Heart right ventricle (tissue), 16 donors: ENCODE measurements at regions not wholly inside any gene's neighbourhood (a gene's known extent, or its start where the extent isn't known, plus 50 kb on each side); places are given as distances from the start of the nearest gene placed in this dataset.

ENCODE experiments used
- ATAC-seq, 8 donors: fragments of 200-7000 bp; cut with Tn5 transposase; one replicate each; pipeline ENCODE4 v1.9.1; 2020; ENCODE audit warnings: mild to moderate bottlenecking in 8 of 8, moderate library complexity in 8 of 8, moderate number of reproducible peaks in 1 of 8
- DNase-seq, 2 donors: peaks; one replicate each; pipeline ENCODE4 v3.0.0-alpha.2; 2020
- H3K27ac ChIP-seq, 10 donors: fragments of 200-600 bp; sonication (generic) in 2 of 10; one replicate each; pipeline versions ENCODE4 v1.5.0 to v1.8.0; 2020 to 2022; ENCODE audit warnings: mild to moderate bottlenecking in 3 of 10
- H3K27me3 ChIP-seq, 7 donors: fragments of 200-600 bp; one replicate each; pipeline ENCODE4 v1.8.0; 2021 to 2022; ENCODE audit warnings: mild to moderate bottlenecking in 2 of 7
- H3K36me3 ChIP-seq, 9 donors: fragments of 200-600 bp; sonication (generic) in 1 of 9; one replicate each; pipeline versions ENCODE4 v1.5.0 to v1.8.0; 2020 to 2022; ENCODE audit warnings: mild to moderate bottlenecking in 2 of 9
- H3K4me1 ChIP-seq, 9 donors: fragments of 200-600 bp; sonication (generic) in 1 of 9; one replicate each; pipeline versions ENCODE4 v1.5.0 to v1.8.0; 2020 to 2022; ENCODE audit warnings: mild to moderate bottlenecking in 4 of 9
- H3K4me3 ChIP-seq, 10 donors: fragments of 200-600 bp; sonication (generic) in 2 of 10; one replicate each; pipeline versions ENCODE4 v1.5.0 to v1.8.0; 2020 to 2022; ENCODE audit warnings: mild to moderate bottlenecking in 7 of 10, moderate library complexity in 2 of 10
- H3K9me3 ChIP-seq, 11 donors: fragments of 200-600 bp in 10 of 11; sonication (generic) in 2 of 11; one replicate each; pipeline versions ENCODE4 v1.5.0 to v1.8.0; 2013 to 2022; ENCODE audit warnings: mild to moderate bottlenecking in 2 of 11, control low read depth in 1 of 11, moderate library complexity in 1 of 11
- WGBS, 2 donors: extraction: QIAGEN DNeasy Blood & Tissue Kit; methylation state at CpG; one replicate each; pipeline ENCODE4 v1.1.7; 2013; ENCODE audit warnings: inconsistent platforms in 1 of 2; 5-methylcytosine and 5-hydroxymethylcytosine counted together
- intact Hi-C, 10 donors: fragments of 100-400 bp; cut with DNase I; formaldehyde crosslinking; loops; one replicate each; pipeline versions ENCODE4 v1.11.1 to v1.14.2; 2022
- TF ChIP-seq, protein P1 (sequence below), 9 donors: fragments of 200-600 bp; sonication (generic) in 2 of 9; IDR thresholded peaks; one replicate each; pipeline versions ENCODE4 v1.5.0 to v1.8.0; 2021 to 2022; ENCODE audit warnings: antibody characterized with exemption in 9 of 9, mild to moderate bottlenecking in 5 of 9, moderate library complexity in 1 of 9
- donor health status: Arrhythmogenic right ventricular cardiomyopathy.
- donor health status: ischemic (EF 13 %, LVEDD 7.1; RV severe dilation, severe dysfunction).
- donor health status: healthy with polysubstance abuse.
- donor health status: DM: no; HTN: yes; CAD: no.
- donor health status: DM: no; HTN: no; CAD: no.
- donor health status: ischemic (EF 25% LVEDD 6.9; RV normal size, moderate dysfunction).
- donor health status: ischemic (EF 25% LVEDD 5.7; RV mildly dilated, moderate dysfunction).
- donor health status: healthy.
- donor health status: DM: yes; HTN: yes; CAD: no.
- donor health status: Ischemic cardiomyopathy.
- donor health status: ischemic (EF 35%, LVEDD 5.7; RV mildly dilated, moderate dysfunction).
- donor health status: nonischemic (EF 11% LVEDD 7.7; RV severe dilation, severe dysfunction).
- donor health status: DM: yes; HTN: yes; CAD: no.
- donor health status: PGD.
- donor health status: ischemic (EF 29% LVEDD 5.4; RV normal size, mild dysfunction).
- donor health status: nonischemic (EF 23%, LVEDD 6.1; RV moderate dilation, normal function).

DNA sequence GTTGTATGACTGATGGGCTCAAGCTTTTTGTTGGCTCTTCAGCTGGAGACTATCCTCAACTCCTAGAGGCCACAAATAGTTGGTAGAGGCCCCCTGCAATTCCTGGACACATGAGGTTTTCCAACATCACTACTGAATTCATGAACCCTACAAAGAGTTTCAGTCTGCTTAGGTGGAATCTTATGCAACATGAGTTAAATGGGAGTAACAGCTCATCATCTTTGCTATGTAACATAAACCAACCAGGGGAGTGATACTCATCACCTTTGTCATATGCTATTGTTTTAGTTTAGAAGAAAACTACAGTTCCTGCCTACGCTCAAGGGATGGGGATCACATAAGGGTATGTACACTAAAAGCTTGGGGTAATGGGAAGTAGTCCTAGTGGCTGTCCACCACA is 729.4 kb downstream of the SORCS1 start:
- H3K27me3 ChIP-seq, result no peaks in the 10 kb centered on the region
- no peak overlapping the region for H3K27ac ChIP-seq
- DNase-seq (no peak), ATAC-seq (no peak)
- intact Hi-C loops, result loop anchor here in 1 of 10 donors (10.0 kb wide), 1 partner anchor 580 kb away; no protein-coding TSS in a partner anchor
- 80 to 89% methylated on average over 1 of the region's 1 CpG for WGBS, 2 donors
- TF ChIP-seq, protein P1, sequence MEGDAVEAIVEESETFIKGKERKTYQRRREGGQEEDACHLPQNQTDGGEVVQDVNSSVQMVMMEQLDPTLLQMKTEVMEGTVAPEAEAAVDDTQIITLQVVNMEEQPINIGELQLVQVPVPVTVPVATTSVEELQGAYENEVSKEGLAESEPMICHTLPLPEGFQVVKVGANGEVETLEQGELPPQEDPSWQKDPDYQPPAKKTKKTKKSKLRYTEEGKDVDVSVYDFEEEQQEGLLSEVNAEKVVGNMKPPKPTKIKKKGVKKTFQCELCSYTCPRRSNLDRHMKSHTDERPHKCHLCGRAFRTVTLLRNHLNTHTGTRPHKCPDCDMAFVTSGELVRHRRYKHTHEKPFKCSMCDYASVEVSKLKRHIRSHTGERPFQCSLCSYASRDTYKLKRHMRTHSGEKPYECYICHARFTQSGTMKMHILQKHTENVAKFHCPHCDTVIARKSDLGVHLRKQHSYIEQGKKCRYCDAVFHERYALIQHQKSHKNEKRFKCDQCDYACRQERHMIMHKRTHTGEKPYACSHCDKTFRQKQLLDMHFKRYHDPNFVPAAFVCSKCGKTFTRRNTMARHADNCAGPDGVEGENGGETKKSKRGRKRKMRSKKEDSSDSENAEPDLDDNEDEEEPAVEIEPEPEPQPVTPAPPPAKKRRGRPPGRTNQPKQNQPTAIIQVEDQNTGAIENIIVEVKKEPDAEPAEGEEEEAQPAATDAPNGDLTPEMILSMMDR (IDR thresholded peaks at IDR 0.05), result no peak
- H3K4me1 ChIP-seq, result no peaks in the 10 kb centered on the region
- peaks cover 0 to 17% (median 0%) of the 10 kb centered on the region in 11 donors for H3K9me3 ChIP-seq
- no peak overlapping the region for H3K4me3 ChIP-seq
- no peaks in the 10 kb centered on the region for H3K36me3 ChIP-seq

DNA sequence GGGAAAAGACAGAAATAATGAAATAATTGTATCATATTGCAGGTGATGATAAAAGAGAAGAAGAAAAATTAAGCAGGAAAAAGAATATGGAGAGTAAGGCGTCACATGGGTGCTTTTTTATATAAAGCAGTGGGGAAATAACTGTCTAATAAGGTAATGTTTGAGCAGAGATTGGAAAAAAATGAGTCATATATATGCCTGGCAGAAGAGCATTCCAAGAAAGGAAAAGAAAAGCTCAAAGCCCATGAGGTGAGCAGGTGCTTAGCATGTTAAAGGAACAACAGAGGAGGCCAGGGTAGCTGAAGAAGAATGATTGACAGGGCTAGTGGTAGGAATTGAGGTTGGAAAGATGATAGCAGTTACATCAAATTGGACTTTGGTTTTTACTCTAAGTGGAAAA is 739.5 kb downstream of the SORCS1 start:
- no peak overlapping the region for H3K27ac ChIP-seq
- TF ChIP-seq, protein P1 (IDR thresholded peaks at IDR 0.05), result no peak
- no peaks in the 10 kb centered on the region for H3K4me1 ChIP-seq
- DNase-seq, result no peak
- ATAC-seq, result no peak
- peaks cover 0 to 4% (median 0%) of the 10 kb centered on the region in 11 donors for H3K9me3 ChIP-seq
- intact Hi-C loops, result no loop called here
- WGBS, 2 donors, result 60 to 74% methylated on average over 1 of the region's 1 CpG
- no peak overlapping the region for H3K4me3 ChIP-seq
- H3K27me3 ChIP-seq, result no peaks in the 10 kb centered on the region
- no peaks in the 10 kb centered on the region for H3K36me3 ChIP-seq

DNA sequence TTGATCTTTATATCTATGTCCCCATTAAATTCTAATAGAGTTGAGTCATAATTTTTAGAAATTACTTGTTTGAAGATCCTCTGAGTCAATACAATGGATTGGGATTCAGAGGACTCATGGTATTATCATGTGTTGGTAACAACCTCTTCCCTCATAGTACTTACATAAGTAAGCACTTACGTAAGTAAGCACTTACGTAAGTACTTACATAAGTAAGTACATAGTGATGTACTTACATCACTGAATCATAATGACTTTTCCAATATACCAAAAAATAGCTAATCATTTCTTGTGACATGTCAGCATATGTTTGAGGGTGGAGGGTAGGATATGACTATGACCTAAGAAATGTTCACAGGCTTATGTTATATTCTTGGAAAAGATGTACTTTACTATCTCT is 740.5 kb downstream of the SORCS1 start:
- intact Hi-C loops, result no loop called here
- Histone ChIP-seq H3K27me3 (no peaks in the 10 kb centered on the region), H3K36me3 (no peaks in the 10 kb centered on the region), H3K9me3 (peaks cover 0 to 4% (median 0%) of the 10 kb centered on the region in 11 donors), H3K4me3 (no peak overlapping the region), H3K4me1 (no peaks in the 10 kb centered on the region), H3K27ac (no peak overlapping the region)
- no peak for DNase-seq
- ATAC-seq, result no peak
- TF ChIP-seq, protein P1 (IDR thresholded peaks at IDR 0.05), result no peak
- 85 to 94% methylated on average over 2 of the region's 2 CpGs for WGBS, 2 donors

DNA sequence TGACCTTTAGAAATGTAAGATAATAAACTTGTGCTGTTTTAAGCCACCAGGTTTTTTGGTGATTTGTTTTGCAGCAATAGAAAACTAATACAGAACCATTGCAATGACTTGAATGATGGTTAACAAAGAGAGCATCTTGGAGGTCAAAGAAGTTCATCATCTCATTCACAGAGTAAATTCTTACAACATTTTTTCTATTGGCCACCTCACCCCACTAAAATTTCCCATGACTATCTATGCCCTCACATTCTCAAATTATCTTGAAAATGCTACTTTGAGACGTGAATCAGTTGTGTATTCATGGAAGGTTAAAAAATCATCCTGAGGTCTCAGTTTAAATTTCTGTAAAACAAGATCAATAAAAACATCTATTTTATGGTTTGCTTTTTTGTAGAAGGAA is 754.2 kb downstream of the SORCS1 start:
- peaks cover 0 to 4% (median 0%) of the 10 kb centered on the region in 7 donors for H3K27me3 ChIP-seq
- WGBS, 2 donors, result 59 to 71% methylated on average over 1 of the region's 1 CpG
- ATAC-seq (no peak), DNase-seq (no peak)
- TF ChIP-seq, protein P1 (IDR thresholded peaks at IDR 0.05), result no peak
- no peak overlapping the region for H3K27ac ChIP-seq
- intact Hi-C loops, result no loop called here
- H3K9me3 ChIP-seq, result no peaks in the 10 kb centered on the region
- H3K4me3 ChIP-seq, result no peak overlapping the region
- no peaks in the 10 kb centered on the region for H3K36me3 ChIP-seq
- no peaks in the 10 kb centered on the region for H3K4me1 ChIP-seq
